HG03520 (cell line): ENCODE measurements at regions not wholly inside any gene's neighbourhood (a gene's known extent, or its start where the extent isn't known, plus 50 kb on each side); places are given as distances from the start of the nearest gene placed in this dataset.
"Not testable (repeated sequence)": the region's sequence is repeated elsewhere in the genome, so short reads cannot be mapped to it uniquely, and the experiment has no call there.

Experiments
- ATAC-seq: cut with Tn5 transposase; IDR thresholded peaks from one replicate; pipeline ENCODE4 v1.9.1; 2021; ENCODE audit warnings: mild to moderate bottlenecking, moderate library complexity; ENCODE audit not compliant: unreplicated experiment

GRCh38 chr10:9158675-9159074 is 1104.2 kb downstream of the GATA3 start:
- ATAC-seq, result no peak

GRCh38 chr10:9160275-9160674 is 1105.8 kb downstream of the GATA3 start:
- no peak for ATAC-seq

GRCh38 chr10:9163699-9164098 is 1109.2 kb downstream of the GATA3 start:
- no peak for ATAC-seq

GRCh38 chr10:9166770-9167169 is 1112.3 kb downstream of the GATA3 start:
- no peak for ATAC-seq

GRCh38 chr10:9172276-9172675 is 1117.8 kb downstream of the GATA3 start:
- ATAC-seq, result no peak

- no peak for ATAC-seq
These were observed 1120.7 kb downstream of the GATA3 start for GRCh38 chr10:9175200-9175599.

- not testable (repeated sequence) for ATAC-seq
These were observed 1128.9 kb downstream of the GATA3 start for GRCh38 chr10:9183197-9183880.

- no peak for ATAC-seq
These were observed 1133.7 kb downstream of the GATA3 start for GRCh38 chr10:9188022-9188810.

GRCh38 chr10:9189448-9189847 is 1135.0 kb downstream of the GATA3 start:
- no peak for ATAC-seq

- ATAC-seq, result no peak
These were observed 1138.6 kb downstream of the GATA3 start for GRCh38 chr10:9193120-9193519.

GRCh38 chr10:9195385-9195784 is 1140.9 kb downstream of the GATA3 start:
- no peak for ATAC-seq

GRCh38 chr10:9198611-9199010 is 1144.1 kb downstream of the GATA3 start:
- no peak for ATAC-seq

- no peak for ATAC-seq
These were observed 1151.1 kb downstream of the GATA3 start for GRCh38 chr10:9205558-9205957.

- peak; percentile 85 for ATAC-seq
These were observed 1154.8 kb downstream of the GATA3 start for GRCh38 chr10:9209105-9209798.

- ATAC-seq, result no peak
These were observed 1156.7 kb downstream of the GATA3 start for GRCh38 chr10:9211228-9211627.

- no peak for ATAC-seq
These were observed 1160.1 kb downstream of the GATA3 start for GRCh38 chr10:9214618-9215017.

- ATAC-seq, result no peak
These were observed 1160.6 kb downstream of the GATA3 start for GRCh38 chr10:9215121-9215520.

- no peak for ATAC-seq
These were observed 1165.4 kb downstream of the GATA3 start for GRCh38 chr10:9219860-9220259.

GRCh38 chr10:9222917-9223316 is 1168.4 kb downstream of the GATA3 start:
- ATAC-seq, result no peak

- ATAC-seq, result no peak
These were observed 1173.3 kb downstream of the GATA3 start for GRCh38 chr10:9227679-9228365.

GRCh38 chr10:9228771-9229170 is 1174.3 kb downstream of the GATA3 start:
- ATAC-seq, result no peak
